GM12878 (cell line): ENCODE measurements at regions not wholly inside any gene's neighbourhood (a gene's known extent, or its start where the extent isn't known, plus 50 kb on each side); places are given as distances from the start of the nearest gene placed in this dataset.

Experiments used
- ATAC-seq: fragments of 200-7000 bp; cut with Tn5 transposase; 3 replicates; pipeline ENCODE4 v1.9.1; 2020; ENCODE audit warnings: mild to moderate bottlenecking, moderate library complexity
- BruUV-seq: library from RNA; stranded (reverse); fragments of 400-500 nt; replicated peaks from 2 replicates; lab custom pipeline; 2021; lab: Mats Ljungman, UMichigan
- CTCF ChIA-PET: fragments of 300-600 bp; sonication (Branson Sonifier 250); formaldehyde crosslinking; extraction: SDS; loops from one replicate; lab custom pipeline; 2021; ENCODE audit warnings: inconsistent platforms; lab: Yijun Ruan, JAX
- POLR2A ChIA-PET: fragments of 350-600 bp; formaldehyde crosslinking; extraction: SDS; loops from one replicate; lab custom pipeline; 2021; ENCODE audit warnings: inconsistent platforms; lab: Charles Lee
- RAD21 ChIA-PET: fragments of 300-600 bp; sonication (Branson Sonifier 250); formaldehyde crosslinking; loops from one replicate; lab custom pipeline; 2023; ENCODE audit warnings: antibody characterized with exemption; ENCODE audit not compliant: unreplicated experiment; lab: Charles Lee
- SMC1A ChIA-PET: fragments of 300-600 bp; sonication (Branson Sonifier 250); formaldehyde crosslinking; loops from one replicate; lab custom pipeline; 2023; ENCODE audit not compliant: unreplicated experiment, uncharacterized antibody; lab: Charles Lee
- DNase-seq: peaks from one replicate; pipeline ENCODE4 v3.0.0-alpha.2; 2011; ENCODE audit warnings: low read depth, low spot score
- FAIRE-seq: peaks from 3 replicates; lab custom pipeline; 2011; peaks lifted over from hg19 to GRCh38; lab: Jason Lieb, UNC
- H2AFZ ChIP-seq: 2 replicates; pipeline ENCODE4 v1.6.0; 2011; ENCODE audit warnings: low read depth, low read length, control low read depth; ENCODE audit not compliant: control insufficient read depth
- H3K27ac ChIP-seq: 2 replicates; pipeline ENCODE4 v1.5.1; 2011; ENCODE audit warnings: control low read depth; ENCODE audit not compliant: control insufficient read depth, insufficient read depth
- H3K27me3 ChIP-seq, 2 experiments: replicated peaks in 1 of 2; 2 replicates each; pipeline versions ENCODE4 v1.6.0 to v1.6.1; 2011; ENCODE audit warnings: low read length in 1 of 2; ENCODE audit not compliant: control insufficient read depth in 2 of 2, insufficient read depth in 2 of 2
- H3K36me3 ChIP-seq, 2 experiments: 2 replicates each; pipeline ENCODE4 v1.5.1; 2011; ENCODE audit warnings: low read length in 1 of 2; ENCODE audit not compliant: control insufficient read depth in 2 of 2, insufficient read depth in 2 of 2
- H3K4me1 ChIP-seq: 2 replicates; pipeline ENCODE4 v1.6.1; 2011; ENCODE audit warnings: mild to moderate bottlenecking, low read length, moderate library complexity, mixed read lengths; ENCODE audit not compliant: control insufficient read depth, insufficient read depth
- H3K4me2 ChIP-seq: 2 replicates; pipeline ENCODE4 v1.6.0; 2011; ENCODE audit warnings: control low read depth; ENCODE audit not compliant: control insufficient read depth, insufficient read depth
- H3K4me3 ChIP-seq: fragments of 200-600 bp; sonication (generic); 2 replicates; pipeline ENCODE4 v1.5.1; 2016
- H3K79me2 ChIP-seq: 2 replicates; pipeline ENCODE4 v1.6.0; 2011; ENCODE audit warnings: low read length; ENCODE audit not compliant: control insufficient read depth, insufficient read depth
- H3K9ac ChIP-seq: 2 replicates; pipeline ENCODE4 v1.8.0; 2011; ENCODE audit warnings: low read length, control low read depth, mixed read lengths; ENCODE audit not compliant: control insufficient read depth, insufficient read depth
- H3K9me3 ChIP-seq: replicated peaks from 3 replicates; pipeline ENCODE4 v1.5.1; 2011; ENCODE audit warnings: mild to moderate bottlenecking, low read length; ENCODE audit not compliant: control insufficient read depth, insufficient read depth
- H4K20me1 ChIP-seq: 2 replicates; pipeline ENCODE4 v1.6.0; 2011; ENCODE audit not compliant: control insufficient read depth, insufficient read depth
- CBX3 ChIP-seq: fragments of 200-600 bp; sonication (generic); IDR thresholded peaks from 2 replicates; pipeline ENCODE4 v1.6.1; 2016; ENCODE audit warnings: low read depth, borderline replicate concordance
- CHD4 ChIP-seq: fragments of 200-600 bp; sonication (generic); IDR thresholded peaks from 2 replicates; pipeline ENCODE4 v1.6.1; 2016; ENCODE audit warnings: mild to moderate bottlenecking
- IKZF1 ChIP-seq: fragments of 450-650 bp; conservative IDR thresholded peaks from 2 replicates; pipeline ENCODE4 v1.6.1; 2017; ENCODE audit warnings: antibody characterized with exemption, mild to moderate bottlenecking
- JUND ChIP-seq: IDR thresholded peaks from 2 replicates; pipeline ENCODE4 v1.6.1; 2012; ENCODE audit warnings: low read depth, mild to moderate bottlenecking, low read length, improper control_type of control experiment, moderate library complexity
- MEF2B ChIP-seq: fragments of 450-650 bp; IDR thresholded peaks from 2 replicates; pipeline ENCODE4 v1.6.1; 2018; ENCODE audit warnings: mild to moderate bottlenecking, moderate library complexity; ENCODE audit not compliant: partially characterized antibody, poor library complexity, severe bottlenecking
- NBN ChIP-seq: fragments of 450-650 bp; IDR thresholded peaks from 2 replicates; pipeline ENCODE4 v1.6.1; 2016
- NFYB ChIP-seq: IDR thresholded peaks from 2 replicates; pipeline ENCODE4 v1.6.1; 2011; ENCODE audit warnings: low read depth, mild to moderate bottlenecking, low read length, improper control_type of control experiment, moderate library complexity; ENCODE audit not compliant: insufficient read depth
- POLR2AphosphoS5 ChIP-seq: IDR thresholded peaks from 2 replicates; pipeline ENCODE4 v1.6.1; 2011; ENCODE audit warnings: mild to moderate bottlenecking, low read length, inconsistent platforms
- SIX5 ChIP-seq: IDR thresholded peaks from 2 replicates; pipeline ENCODE4 v1.6.1; 2011; ENCODE audit warnings: mild to moderate bottlenecking, low read depth, low read length, moderate library complexity; ENCODE audit not compliant: severe bottlenecking
- SMAD5 ChIP-seq: IDR thresholded peaks from 2 replicates; pipeline ENCODE4 v1.6.1; 2016; ENCODE audit warnings: antibody characterized with exemption, low read depth
- SMC3 ChIP-seq: IDR thresholded peaks from 2 replicates; pipeline ENCODE4 v1.6.1; 2011; ENCODE audit warnings: low read length, improper control_type of control experiment, borderline replicate concordance
- SPI1 ChIP-seq: IDR thresholded peaks from 2 replicates; pipeline ENCODE4 v1.6.1; 2011; ENCODE audit warnings: low read depth, mild to moderate bottlenecking, low read length, moderate library complexity, borderline replicate concordance; ENCODE audit not compliant: insufficient read depth
- STAT3 ChIP-seq: IDR thresholded peaks from 2 replicates; pipeline ENCODE4 v1.6.1; 2011; ENCODE audit warnings: low read depth, low read length, improper control_type of control experiment
- TARDBP ChIP-seq: IDR thresholded peaks from 2 replicates; pipeline ENCODE4 v1.6.1; 2016; ENCODE audit warnings: borderline replicate concordance
- TCF7 ChIP-seq: IDR thresholded peaks from 2 replicates; pipeline ENCODE4 v1.6.1; 2014; ENCODE audit warnings: antibody characterized with exemption, borderline replicate concordance
- ZNF24 ChIP-seq: fragments of 450-650 bp; IDR thresholded peaks from 2 replicates; pipeline ENCODE4 v1.6.1; 2017; ENCODE audit warnings: antibody characterized with exemption, mild to moderate bottlenecking
- ZNF274 ChIP-seq: IDR thresholded peaks from one replicate; pipeline ENCODE4 v1.8.0; 2011; ENCODE audit not compliant: insufficient read length, insufficient read depth
- ZNF622 ChIP-seq: fragments of 450-650 bp; IDR thresholded peaks from 2 replicates; pipeline ENCODE4 v1.6.1; 2017; ENCODE audit warnings: mild to moderate bottlenecking, inconsistent platforms
- WGBS: methylation state at CpG from one replicate; pipeline ENCODE4 v1.1.6; 2016; ENCODE audit warnings: low lambda C conversion rate; ENCODE audit not compliant: insufficient replicate concordance, insufficient coverage; ENCODE audit errors: missing lambda C conversion rate; 5-methylcytosine and 5-hydroxymethylcytosine counted together
- in situ Hi-C: fragments of 300-500 bp; cut with MboI; formaldehyde crosslinking; loops from 9 replicates; pipeline ENCODE4 v1.14.3; 2018; ENCODE audit warnings: mixed read lengths
- intact Hi-C: fragments of 100-400 bp; cut with micrococcal nuclease; formaldehyde crosslinking; loops from one replicate; pipeline ENCODE4 v1.14.2; 2022; ENCODE audit not compliant: unreplicated experiment
- TF ChIP-seq, protein P1 (sequence below): IDR thresholded peaks from 2 replicates; pipeline ENCODE4 v1.6.1; 2012; ENCODE audit warnings: mild to moderate bottlenecking, low read depth, low read length

GRCh38 chr12:58564721-58565120 lies 355.6 kb downstream of the LRIG3 start:
- TF ChIP-seq, protein P1, sequence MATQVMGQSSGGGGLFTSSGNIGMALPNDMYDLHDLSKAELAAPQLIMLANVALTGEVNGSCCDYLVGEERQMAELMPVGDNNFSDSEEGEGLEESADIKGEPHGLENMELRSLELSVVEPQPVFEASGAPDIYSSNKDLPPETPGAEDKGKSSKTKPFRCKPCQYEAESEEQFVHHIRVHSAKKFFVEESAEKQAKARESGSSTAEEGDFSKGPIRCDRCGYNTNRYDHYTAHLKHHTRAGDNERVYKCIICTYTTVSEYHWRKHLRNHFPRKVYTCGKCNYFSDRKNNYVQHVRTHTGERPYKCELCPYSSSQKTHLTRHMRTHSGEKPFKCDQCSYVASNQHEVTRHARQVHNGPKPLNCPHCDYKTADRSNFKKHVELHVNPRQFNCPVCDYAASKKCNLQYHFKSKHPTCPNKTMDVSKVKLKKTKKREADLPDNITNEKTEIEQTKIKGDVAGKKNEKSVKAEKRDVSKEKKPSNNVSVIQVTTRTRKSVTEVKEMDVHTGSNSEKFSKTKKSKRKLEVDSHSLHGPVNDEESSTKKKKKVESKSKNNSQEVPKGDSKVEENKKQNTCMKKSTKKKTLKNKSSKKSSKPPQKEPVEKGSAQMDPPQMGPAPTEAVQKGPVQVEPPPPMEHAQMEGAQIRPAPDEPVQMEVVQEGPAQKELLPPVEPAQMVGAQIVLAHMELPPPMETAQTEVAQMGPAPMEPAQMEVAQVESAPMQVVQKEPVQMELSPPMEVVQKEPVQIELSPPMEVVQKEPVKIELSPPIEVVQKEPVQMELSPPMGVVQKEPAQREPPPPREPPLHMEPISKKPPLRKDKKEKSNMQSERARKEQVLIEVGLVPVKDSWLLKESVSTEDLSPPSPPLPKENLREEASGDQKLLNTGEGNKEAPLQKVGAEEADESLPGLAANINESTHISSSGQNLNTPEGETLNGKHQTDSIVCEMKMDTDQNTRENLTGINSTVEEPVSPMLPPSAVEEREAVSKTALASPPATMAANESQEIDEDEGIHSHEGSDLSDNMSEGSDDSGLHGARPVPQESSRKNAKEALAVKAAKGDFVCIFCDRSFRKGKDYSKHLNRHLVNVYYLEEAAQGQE: no peak
- TF ChIP-seq CBX3 (no peak), STAT3 (no peak), TCF7 (no peak), SMAD5 (no peak), CHD4 (no peak), SPI1 (no peak), ZNF274 (no peak), POLR2AphosphoS5 (no peak), ZNF622 (no peak), MEF2B (no peak), SIX5 (no peak), ZNF24 (no peak), SMC3 (no peak), IKZF1 (no peak), NBN (no peak), TARDBP (no peak), JUND (no peak), NFYB (no peak)
- H3K79me2 ChIP-seq: no peaks in the 10 kb centered on the region
- H3K4me3 ChIP-seq: no peak overlapping the region
- in situ Hi-C loops (no loop called here), intact Hi-C loops (no loop called here)
- CTCF ChIA-PET: no interaction called here
- no TSS peak for BruUV-seq
- no peaks in the 10 kb centered on the region for H3K4me1 ChIP-seq
- no peak overlapping the region for H3K4me2 ChIP-seq
- H2AFZ ChIP-seq: no peak overlapping the region
- no peaks in the 10 kb centered on the region for H3K27me3 ChIP-seq
- no peaks in the 10 kb centered on the region for H4K20me1 ChIP-seq
- FAIRE-seq: no peak
- no peak overlapping the region for H3K9ac ChIP-seq
- SMC1A ChIA-PET: interaction anchor here (0.7 kb wide), 1 partner anchor 178 kb away, joined by 3 read pairs; no protein-coding TSS in a partner anchor
- no peaks in the 10 kb centered on the region for H3K36me3 ChIP-seq
- 47% methylated on average over 1 of the region's 1 CpG for WGBS
- no peak for DNase-seq
- POLR2A ChIA-PET: no interaction called here
- no peak overlapping the region for H3K27ac ChIP-seq
- RAD21 ChIA-PET: no interaction called here
- ATAC-seq: no peak
- H3K9me3 ChIP-seq: no peaks in the 10 kb centered on the region
